Immature natural killer cell (primary cell): ENCODE measurements at regions not wholly inside any gene's neighbourhood (a gene's known extent, or its start where the extent isn't known, plus 50 kb on each side); places are given as distances from the start of the nearest gene placed in this dataset.

Experiments
- DNase-seq, 3 donors: peaks; one replicate each; pipeline ENCODE4 v3.0.0; 2022; ENCODE audit warnings: mixed read lengths in 1 of 3
- H3K27ac Mint-ChIP-seq, 6 donors: one replicate each; pipeline ENCODE4 v1.8.0; 2020; ENCODE audit warnings: mixed read lengths in 6 of 6, mild to moderate bottlenecking in 5 of 6, inconsistent platforms in 4 of 6, moderate library complexity in 3 of 6
- H3K27me3 Mint-ChIP-seq, 3 donors: one replicate each; pipeline ENCODE4 v1.8.0; 2020 to 2021; ENCODE audit warnings: low read depth in 3 of 3, mild to moderate bottlenecking in 3 of 3, mixed read lengths in 3 of 3, moderate library complexity in 3 of 3, inconsistent platforms in 1 of 3
- H3K36me3 Mint-ChIP-seq, 3 donors: one replicate each; pipeline ENCODE4 v1.8.0; 2020; ENCODE audit warnings: mixed read lengths in 3 of 3, inconsistent platforms in 2 of 3, mild to moderate bottlenecking in 2 of 3
- H3K4me1 Mint-ChIP-seq, 2 donors: one replicate each; pipeline ENCODE4 v1.8.0; 2020; ENCODE audit warnings: inconsistent platforms in 2 of 2, mild to moderate bottlenecking in 2 of 2, mixed read lengths in 2 of 2, moderate library complexity in 1 of 2
- H3K4me3 Mint-ChIP-seq, 5 donors: one replicate each; pipeline ENCODE4 v1.8.0; 2020; ENCODE audit warnings: mild to moderate bottlenecking in 5 of 5, mixed read lengths in 5 of 5, inconsistent platforms in 3 of 5, moderate library complexity in 3 of 5
- H3K9me3 Mint-ChIP-seq, 6 donors: one replicate each; pipeline ENCODE4 v1.8.0; 2020; ENCODE audit warnings: mild to moderate bottlenecking in 6 of 6, mixed read lengths in 6 of 6, inconsistent platforms in 4 of 6, moderate library complexity in 3 of 6

- Mint-ChIP-seq H3K4me1 (no peaks in the 10 kb centered on the region), H3K4me3 (no peak overlapping the region), H3K27me3 (peaks cover 2 to 18% (median 5%) of the 10 kb centered on the region in 3 donors)
These were observed 95.9 kb upstream of the SPTBN1 start for GRCh38 chr2:54360055-54360792.

GRCh38 chr2:54364409-54364808, 91.7 kb upstream of the SPTBN1 start:
- Mint-ChIP-seq H3K27ac (no peak overlapping the region), H3K9me3 (peaks cover 0 to 15% (median 9%) of the 10 kb centered on the region in 6 donors), H3K36me3 (peaks cover 0 to 5% (median 0%) of the 10 kb centered on the region in 3 donors), H3K4me1 (no peaks in the 10 kb centered on the region), H3K27me3 (peaks cover 6 to 16% (median 6%) of the 10 kb centered on the region in 3 donors), H3K4me3 (no peak overlapping the region)
- no peak for DNase-seq

More at GRCh38 chr2:54360055-54360792, 95.9 kb upstream of the SPTBN1 start:
- Mint-ChIP-seq H3K27ac (no peak overlapping the region), H3K36me3 (peaks cover 0 to 3% (median 0%) of the 10 kb centered on the region in 3 donors), H3K9me3 (peaks cover 0 to 8% (median 2%) of the 10 kb centered on the region in 6 donors)
- DNase-seq, result no peak

GRCh38 chr2:54365661-54366060, 90.5 kb upstream of the SPTBN1 start:
- Mint-ChIP-seq H3K4me1 (no peaks in the 10 kb centered on the region), H3K27ac (no peak overlapping the region), H3K27me3 (peaks cover 6 to 15% (median 8%) of the 10 kb centered on the region in 3 donors), H3K9me3 (peaks cover 0 to 15% (median 9%) of the 10 kb centered on the region in 6 donors), H3K36me3 (peaks cover 0 to 5% (median 0%) of the 10 kb centered on the region in 3 donors), H3K4me3 (no peak overlapping the region)
- no peak for DNase-seq

GRCh38 chr2:54366487-54367280, 89.4 kb upstream of the SPTBN1 start:
- no peak for DNase-seq
- H3K4me1 Mint-ChIP-seq, result no peaks in the 10 kb centered on the region
- H3K36me3 Mint-ChIP-seq, result peaks cover 0 to 5% (median 0%) of the 10 kb centered on the region in 3 donors
- no peak overlapping the region for H3K4me3 Mint-ChIP-seq
- peaks cover 0 to 15% (median 9%) of the 10 kb centered on the region in 6 donors for H3K9me3 Mint-ChIP-seq
- peaks cover 6 to 15% (median 8%) of the 10 kb centered on the region in 3 donors for H3K27me3 Mint-ChIP-seq
- H3K27ac Mint-ChIP-seq, result no peak overlapping the region

GRCh38 chr2:54370405-54371104, 85.6 kb upstream of the SPTBN1 start:
- Mint-ChIP-seq H3K27me3 (peaks cover 3 to 11% (median 6%) of the 10 kb centered on the region in 3 donors), H3K9me3 (peaks cover 0 to 8% (median 3%) of the 10 kb centered on the region in 6 donors), H3K27ac (no peak overlapping the region), H3K36me3 (peaks cover 0 to 5% (median 0%) of the 10 kb centered on the region in 3 donors), H3K4me1 (no peaks in the 10 kb centered on the region), H3K4me3 (no peak overlapping the region)
- DNase-seq, result no peak

GRCh38 chr2:54371460-54372065, 84.6 kb upstream of the SPTBN1 start:
- Mint-ChIP-seq H3K4me1 (no peaks in the 10 kb centered on the region), H3K27ac (no peak overlapping the region), H3K9me3 (peaks cover 0 to 6% (median 1%) of the 10 kb centered on the region in 6 donors), H3K4me3 (no peak overlapping the region), H3K27me3 (peaks cover 3 to 8% (median 6%) of the 10 kb centered on the region in 3 donors), H3K36me3 (peaks cover 0 to 5% (median 0%) of the 10 kb centered on the region in 3 donors)
- DNase-seq, result no peak

GRCh38 chr2:54372361-54372760, 83.8 kb upstream of the SPTBN1 start:
- Mint-ChIP-seq H3K27me3 (peaks cover 3 to 8% (median 6%) of the 10 kb centered on the region in 3 donors), H3K27ac (no peak overlapping the region), H3K4me1 (no peaks in the 10 kb centered on the region), H3K4me3 (no peak overlapping the region), H3K9me3 (peaks cover 0 to 6% (median 1%) of the 10 kb centered on the region in 6 donors), H3K36me3 (peaks cover 0 to 5% (median 0%) of the 10 kb centered on the region in 3 donors)
- DNase-seq, result no peak

GRCh38 chr2:54373855-54374254, 82.3 kb upstream of the SPTBN1 start:
- H3K4me1 Mint-ChIP-seq, result no peaks in the 10 kb centered on the region
- H3K27me3 Mint-ChIP-seq, result peaks cover 2 to 8% (median 2%) of the 10 kb centered on the region in 3 donors
- H3K27ac Mint-ChIP-seq, result no peak overlapping the region
- H3K9me3 Mint-ChIP-seq, result no peaks in the 10 kb centered on the region
- H3K4me3 Mint-ChIP-seq, result no peak overlapping the region
- H3K36me3 Mint-ChIP-seq, result peaks cover 0 to 4% (median 0%) of the 10 kb centered on the region in 3 donors
- no peak for DNase-seq

- Mint-ChIP-seq H3K4me3 (no peak overlapping the region), H3K9me3 (no peaks in the 10 kb centered on the region)
These were observed 81.3 kb upstream of the SPTBN1 start for GRCh38 chr2:54374591-54375364.

GRCh38 chr2:54377451-54377850, 78.7 kb upstream of the SPTBN1 start:
- Mint-ChIP-seq H3K27me3 (peaks cover 0 to 9% (median 4%) of the 10 kb centered on the region in 3 donors), H3K4me1 (no peaks in the 10 kb centered on the region), H3K27ac (no peak overlapping the region), H3K9me3 (peaks cover 0 to 4% (median 0%) of the 10 kb centered on the region in 6 donors), H3K4me3 (no peak overlapping the region), H3K36me3 (no peaks in the 10 kb centered on the region)
- DNase-seq, result no peak

More at GRCh38 chr2:54374591-54375364, 81.3 kb upstream of the SPTBN1 start:
- no peak for DNase-seq
- Mint-ChIP-seq H3K4me1 (no peaks in the 10 kb centered on the region), H3K27me3 (peaks cover 2 to 7% (median 2%) of the 10 kb centered on the region in 3 donors), H3K36me3 (no peaks in the 10 kb centered on the region), H3K27ac (no peak overlapping the region)

- peaks cover 0 to 4% (median 0%) of the 10 kb centered on the region in 6 donors for H3K9me3 Mint-ChIP-seq
- peaks cover 0 to 9% (median 4%) of the 10 kb centered on the region in 3 donors for H3K27me3 Mint-ChIP-seq
- H3K4me1 Mint-ChIP-seq, result no peaks in the 10 kb centered on the region
- DNase-seq, result no peak
- H3K4me3 Mint-ChIP-seq, result no peak overlapping the region
- H3K27ac Mint-ChIP-seq, result no peak overlapping the region
- H3K36me3 Mint-ChIP-seq, result no peaks in the 10 kb centered on the region
These were observed 78.1 kb upstream of the SPTBN1 start for GRCh38 chr2:54377901-54378493.

GRCh38 chr2:54380670-54381069, 75.5 kb upstream of the SPTBN1 start:
- Mint-ChIP-seq H3K9me3 (peaks cover 0 to 4% (median 0%) of the 10 kb centered on the region in 6 donors), H3K4me3 (no peak overlapping the region), H3K27ac (no peak overlapping the region), H3K36me3 (no peaks in the 10 kb centered on the region), H3K4me1 (no peaks in the 10 kb centered on the region), H3K27me3 (peaks cover 0 to 6% (median 5%) of the 10 kb centered on the region in 3 donors)
- no peak for DNase-seq
